HepG2 (cell line): ENCODE measurements at regions not wholly inside any gene's neighbourhood (a gene's known extent, or its start where the extent isn't known, plus 50 kb on each side); places are given as distances from the start of the nearest gene placed in this dataset.

Source experiments
- ATAC-seq: fragments of 200-7000 bp; cut with Tn5 transposase; 3 replicates; pipeline ENCODE4 v1.9.1; 2020; ENCODE audit warnings: mild to moderate bottlenecking, moderate library complexity
- BruUV-seq: library from RNA; stranded (reverse); fragments of 400-500 nt; replicated peaks from 2 replicates; lab custom pipeline; 2021; lab: Mats Ljungman, UMichigan
- CTCF ChIA-PET: fragments of 300-600 bp; formaldehyde crosslinking; extraction: SDS; loops from one replicate; lab custom pipeline; 2021; ENCODE audit warnings: low total read pairs, inconsistent platforms, low intra/inter-chr PET ratio; lab: Yijun Ruan, JAX
- POLR2A ChIA-PET: fragments of 350-600 bp; sonication (Branson Sonifier 250); formaldehyde crosslinking; loops from one replicate; lab custom pipeline; 2020; ENCODE audit warnings: antibody characterized with exemption, inconsistent platforms; lab: Yijun Ruan, JAX
- DNase-seq: peaks from one replicate; pipeline ENCODE4 v3.0.0-alpha.2; 2015; ENCODE audit warnings: low spot score
- FAIRE-seq: peaks from 3 replicates; lab custom pipeline; 2011; peaks lifted over from hg19 to GRCh38; lab: Jason Lieb, UNC
- H2AFZ ChIP-seq: one replicate; pipeline ENCODE4 v1.6.1; 2011; ENCODE audit warnings: low read length, inconsistent platforms
- H3K27ac ChIP-seq: fragments of 300-600 bp; 3 replicates; pipeline ENCODE4 v1.8.0; 2011; ENCODE audit warnings: mixed run types, mild to moderate bottlenecking, mixed read lengths, low read length, inconsistent platforms; ENCODE audit not compliant: insufficient read depth; ENCODE audit errors: extremely low read length
- H3K27me3 ChIP-seq, 2 experiments: fragments of 200-600 bp in 1 of 2; 2 replicates in 1 of 2; 3 replicates in 1 of 2; pipeline versions ENCODE4 v1.6.0 to v1.8.0; 2011; ENCODE audit warnings: low read length in 2 of 2, mild to moderate bottlenecking in 2 of 2, moderate library complexity in 2 of 2, inconsistent platforms in 1 of 2; ENCODE audit not compliant: insufficient read depth in 2 of 2, control insufficient read depth in 1 of 2
- H3K36me3 ChIP-seq, 2 experiments: fragments of 200-600 bp in 1 of 2; replicated peaks in 1 of 2; 2 replicates in 1 of 2; 3 replicates in 1 of 2; pipeline versions ENCODE4 v1.5.1 to v1.8.0; 2011; ENCODE audit warnings: low read length in 2 of 2, inconsistent platforms in 1 of 2; ENCODE audit not compliant: insufficient read depth in 2 of 2, control insufficient read depth in 1 of 2
- H3K4me1 ChIP-seq: 2 replicates; pipeline ENCODE4 v1.5.1; 2012; ENCODE audit warnings: low read length, inconsistent platforms; ENCODE audit not compliant: insufficient read depth
- H3K4me2 ChIP-seq: 2 replicates; pipeline ENCODE4 v1.6.0; 2011; ENCODE audit warnings: low read depth, low read length, inconsistent platforms
- H3K4me3 ChIP-seq, 3 experiments: fragments of 200-600 bp in 1 of 3; sonication (generic), shearing (Covaris generic) in 1 of 3; replicated peaks in 1 of 3; 2 replicates each; pipeline ENCODE4 v1.5.1; 2011 to 2016; ENCODE audit warnings: low read length in 3 of 3, inconsistent platforms in 2 of 3, low read depth in 2 of 3, mild to moderate bottlenecking in 2 of 3, control low read depth in 1 of 3, mixed read lengths in 1 of 3; ENCODE audit not compliant: insufficient read depth in 1 of 3
- H3K79me2 ChIP-seq: one replicate; pipeline ENCODE4 v1.6.1; 2011; ENCODE audit warnings: low read length, inconsistent platforms; ENCODE audit not compliant: insufficient read depth
- H3K9ac ChIP-seq: 2 replicates; pipeline ENCODE4 v1.6.0; 2011; ENCODE audit warnings: mild to moderate bottlenecking, low read depth, low read length, inconsistent platforms; ENCODE audit not compliant: insufficient read depth
- H3K9me3 ChIP-seq: 2 replicates; pipeline ENCODE4 v1.5.1; 2012; ENCODE audit warnings: mild to moderate bottlenecking, low read length
- H4K20me1 ChIP-seq: 2 replicates; pipeline ENCODE4 v1.6.0; 2011; ENCODE audit warnings: inconsistent platforms, mild to moderate bottlenecking, low read length, moderate library complexity; ENCODE audit not compliant: insufficient read depth
- IRF2 ChIP-seq: IDR thresholded peaks from 2 replicates; pipeline ENCODE4 v1.6.1; 2018; ENCODE audit warnings: missing genetic modification reagents, missing compliant biosample characterization
- JDP2 ChIP-seq: sonication (generic); formaldehyde crosslinking; IDR thresholded peaks from 2 replicates; pipeline ENCODE4 v1.8.1; 2022; ENCODE audit warnings: missing genetic modification reagents, borderline replicate concordance
- ZNF225 ChIP-seq: sonication (generic); formaldehyde crosslinking; IDR thresholded peaks from 2 replicates; pipeline ENCODE4 v1.4.0; 2020; ENCODE audit warnings: mild to moderate bottlenecking, missing genetic modification reagents
- ZNF737 ChIP-seq: sonication (generic); formaldehyde crosslinking; IDR thresholded peaks from 2 replicates; pipeline ENCODE4 v1.5.0; 2020; ENCODE audit warnings: missing genetic modification reagents, mild to moderate bottlenecking, borderline replicate concordance
- ZNF766 ChIP-seq: sonication (generic); formaldehyde crosslinking; IDR thresholded peaks from 2 replicates; pipeline ENCODE4 v1.5.0; 2020; ENCODE audit warnings: missing genetic modification reagents, borderline replicate concordance
- WGBS: methylation state at CpG from one replicate; pipeline ENCODE4 v1.1.6; 2017; ENCODE audit warnings: low lambda C conversion rate; 5-methylcytosine and 5-hydroxymethylcytosine counted together
- in situ Hi-C: cut with HindIII; loops from 2 replicates; pipeline ENCODE4 v1.10.0; 2017; ENCODE audit warnings: low pct_unique_long_range_greater_than_20kb; ENCODE audit not compliant: extremely low pct_ligation_motif_present
- intact Hi-C: fragments of 100-400 bp; cut with micrococcal nuclease; formaldehyde crosslinking; loops from one replicate; pipeline ENCODE4 v1.10.0; 2022; ENCODE audit not compliant: unreplicated experiment
- TF ChIP-seq, protein P1 (sequence below): sonication (generic); formaldehyde crosslinking; IDR thresholded peaks from 2 replicates; pipeline ENCODE4 v1.4.0; 2020; ENCODE audit warnings: mild to moderate bottlenecking, missing genetic modification reagents
- TF ChIP-seq, protein P2 (sequence below): sonication (generic); formaldehyde crosslinking; IDR thresholded peaks from 2 replicates; pipeline ENCODE4 v1.5.0; 2020; ENCODE audit warnings: missing genetic modification reagents
- TF ChIP-seq, protein P3 (sequence below): sonication (generic); formaldehyde crosslinking; IDR thresholded peaks from 2 replicates; pipeline ENCODE4 v1.4.0; 2020; ENCODE audit warnings: mild to moderate bottlenecking, missing genetic modification reagents
- TF ChIP-seq, protein P4 (sequence below): IDR thresholded peaks from 2 replicates; pipeline ENCODE4 v1.6.1; 2016; ENCODE audit warnings: low read depth, control low read depth

DNA sequence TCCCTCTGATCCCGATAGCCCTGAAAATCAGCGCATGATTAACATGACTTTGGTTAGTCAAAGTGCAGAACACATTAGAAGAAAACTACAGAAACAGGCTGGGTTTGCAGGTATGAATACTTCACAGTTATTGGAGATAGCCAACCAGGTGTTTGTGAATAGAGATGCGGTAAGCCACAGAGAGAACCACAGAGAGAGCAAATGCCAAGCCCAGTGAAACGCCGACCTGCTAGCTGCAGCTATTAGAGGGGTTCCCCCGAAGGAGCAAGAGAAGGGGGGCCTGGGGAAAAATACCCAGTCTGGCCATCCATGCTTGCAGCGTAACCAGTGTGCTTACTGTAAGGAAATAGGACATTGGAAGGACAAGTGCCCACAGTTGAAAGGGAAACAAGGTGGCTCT, 523.9 kb upstream of the CNTN3 start (continued):
- TF ChIP-seq ZNF766 (CRISPR knock-in tag), result no peak
- no peak for TF ChIP-seq IRF2 (CRISPR knock-in tag)
- TF ChIP-seq, protein P1, sequence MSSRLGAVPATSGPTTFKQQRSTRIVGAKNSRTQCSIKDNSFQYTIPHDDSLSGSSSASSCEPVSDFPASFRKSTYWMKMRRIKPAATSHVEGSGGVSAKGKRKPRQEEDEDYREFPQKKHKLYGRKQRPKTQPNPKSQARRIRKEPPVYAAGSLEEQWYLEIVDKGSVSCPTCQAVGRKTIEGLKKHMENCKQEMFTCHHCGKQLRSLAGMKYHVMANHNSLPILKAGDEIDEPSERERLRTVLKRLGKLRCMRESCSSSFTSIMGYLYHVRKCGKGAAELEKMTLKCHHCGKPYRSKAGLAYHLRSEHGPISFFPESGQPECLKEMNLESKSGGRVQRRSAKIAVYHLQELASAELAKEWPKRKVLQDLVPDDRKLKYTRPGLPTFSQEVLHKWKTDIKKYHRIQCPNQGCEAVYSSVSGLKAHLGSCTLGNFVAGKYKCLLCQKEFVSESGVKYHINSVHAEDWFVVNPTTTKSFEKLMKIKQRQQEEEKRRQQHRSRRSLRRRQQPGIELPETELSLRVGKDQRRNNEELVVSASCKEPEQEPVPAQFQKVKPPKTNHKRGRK (CRISPR knock-in tag), result no peak
- TF ChIP-seq, all 625 proteins: peak for 0

DNA sequence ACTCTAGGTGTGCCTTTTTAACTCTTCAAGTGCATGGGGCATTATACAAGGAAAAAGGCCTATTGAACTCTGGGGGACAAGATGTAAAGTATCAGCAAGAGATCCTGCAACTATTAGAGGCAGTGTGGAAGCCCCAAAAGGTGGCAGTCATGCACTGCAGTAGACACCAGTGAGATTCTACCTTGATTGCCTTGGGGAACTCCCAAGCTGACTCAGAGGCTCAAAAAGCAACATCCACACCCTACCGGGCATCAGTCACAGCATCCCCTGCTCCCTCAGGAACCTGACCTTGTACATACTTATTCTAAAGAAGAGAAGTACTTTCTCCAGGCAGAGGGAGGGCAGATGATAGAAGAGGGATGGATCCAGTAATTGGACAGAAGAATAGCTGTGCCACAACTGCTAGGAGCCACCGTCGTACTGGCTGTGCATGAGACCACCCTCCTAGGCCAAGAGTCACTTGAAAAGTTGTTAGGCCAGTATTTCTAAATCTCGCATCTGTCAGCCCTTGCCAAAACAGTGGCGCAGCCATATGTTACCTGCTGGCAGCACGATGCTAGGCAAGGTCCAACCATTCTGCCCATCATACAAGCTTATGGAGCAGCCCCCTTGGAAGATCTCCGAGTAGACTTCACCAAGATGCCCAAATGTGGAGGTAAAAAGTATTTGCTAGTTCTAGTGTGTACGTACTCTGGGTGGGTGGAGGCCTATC, 523.1 kb upstream of the FRG2C start:
- no peak overlapping the region for H3K4me2 ChIP-seq
- POLR2A ChIA-PET, result no interaction called here
- TF ChIP-seq, protein P2, sequence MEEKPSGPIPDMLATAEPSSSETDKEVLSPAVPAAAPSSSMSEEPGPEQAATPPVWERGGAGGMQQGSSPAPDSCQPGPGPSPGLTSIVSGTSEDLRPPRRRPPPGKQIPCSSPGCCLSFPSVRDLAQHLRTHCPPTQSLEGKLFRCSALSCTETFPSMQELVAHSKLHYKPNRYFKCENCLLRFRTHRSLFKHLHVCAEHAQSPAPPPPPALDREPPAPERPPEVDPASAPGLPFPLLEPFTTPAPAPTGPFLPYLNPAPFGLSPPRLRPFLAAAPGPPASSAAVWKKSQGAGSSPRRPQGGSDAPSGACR (CRISPR knock-in tag), result no peak
- TF ChIP-seq ZNF225 (CRISPR knock-in tag) (no peak), JDP2 (no peak), ZNF737 (CRISPR knock-in tag) (no peak)
- TF ChIP-seq, protein P3, sequence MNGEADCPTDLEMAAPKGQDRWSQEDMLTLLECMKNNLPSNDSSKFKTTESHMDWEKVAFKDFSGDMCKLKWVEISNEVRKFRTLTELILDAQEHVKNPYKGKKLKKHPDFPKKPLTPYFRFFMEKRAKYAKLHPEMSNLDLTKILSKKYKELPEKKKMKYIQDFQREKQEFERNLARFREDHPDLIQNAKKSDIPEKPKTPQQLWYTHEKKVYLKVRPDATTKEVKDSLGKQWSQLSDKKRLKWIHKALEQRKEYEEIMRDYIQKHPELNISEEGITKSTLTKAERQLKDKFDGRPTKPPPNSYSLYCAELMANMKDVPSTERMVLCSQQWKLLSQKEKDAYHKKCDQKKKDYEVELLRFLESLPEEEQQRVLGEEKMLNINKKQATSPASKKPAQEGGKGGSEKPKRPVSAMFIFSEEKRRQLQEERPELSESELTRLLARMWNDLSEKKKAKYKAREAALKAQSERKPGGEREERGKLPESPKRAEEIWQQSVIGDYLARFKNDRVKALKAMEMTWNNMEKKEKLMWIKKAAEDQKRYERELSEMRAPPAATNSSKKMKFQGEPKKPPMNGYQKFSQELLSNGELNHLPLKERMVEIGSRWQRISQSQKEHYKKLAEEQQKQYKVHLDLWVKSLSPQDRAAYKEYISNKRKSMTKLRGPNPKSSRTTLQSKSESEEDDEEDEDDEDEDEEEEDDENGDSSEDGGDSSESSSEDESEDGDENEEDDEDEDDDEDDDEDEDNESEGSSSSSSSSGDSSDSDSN, result no peak
- TF ChIP-seq, protein P4, sequence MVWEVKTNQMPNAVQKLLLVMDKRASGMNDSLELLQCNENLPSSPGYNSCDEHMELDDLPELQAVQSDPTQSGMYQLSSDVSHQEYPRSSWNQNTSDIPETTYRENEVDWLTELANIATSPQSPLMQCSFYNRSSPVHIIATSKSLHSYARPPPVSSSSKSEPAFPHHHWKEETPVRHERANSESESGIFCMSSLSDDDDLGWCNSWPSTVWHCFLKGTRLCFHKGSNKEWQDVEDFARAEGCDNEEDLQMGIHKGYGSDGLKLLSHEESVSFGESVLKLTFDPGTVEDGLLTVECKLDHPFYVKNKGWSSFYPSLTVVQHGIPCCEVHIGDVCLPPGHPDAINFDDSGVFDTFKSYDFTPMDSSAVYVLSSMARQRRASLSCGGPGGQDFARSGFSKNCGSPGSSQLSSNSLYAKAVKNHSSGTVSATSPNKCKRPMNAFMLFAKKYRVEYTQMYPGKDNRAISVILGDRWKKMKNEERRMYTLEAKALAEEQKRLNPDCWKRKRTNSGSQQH (CRISPR knock-in tag), result no peak
- in situ Hi-C loops (no loop called here), intact Hi-C loops (no loop called here)
- no peaks in the 10 kb centered on the region for H3K4me1 ChIP-seq
- DNase-seq (no peak), FAIRE-seq (no peak), ATAC-seq (no peak)
- 30% methylated on average over 5 of the region's 8 CpGs for WGBS
- H4K20me1 ChIP-seq, result no peaks in the 10 kb centered on the region
- CTCF ChIA-PET, result no interaction called here
- no peaks in the 10 kb centered on the region for H3K27me3 ChIP-seq
- no peak overlapping the region for H3K27ac ChIP-seq
- no peak overlapping the region for H3K4me3 ChIP-seq
- no peak overlapping the region for H3K9ac ChIP-seq
- H3K79me2 ChIP-seq, result no peaks in the 10 kb centered on the region
- no peak overlapping the region for H2AFZ ChIP-seq
- H3K9me3 ChIP-seq, result peaks cover 53% of the 10 kb centered on the region
- H3K36me3 ChIP-seq, result no peaks in the 10 kb centered on the region
- BruUV-seq, result no TSS peak
